ENCODE measurements at regions not wholly inside any gene's neighbourhood (a gene's known extent, or its start where the extent isn't known, plus 50 kb on each side); places are given as distances from the start of the nearest gene placed in this dataset.
"Not testable (repeated sequence)": the region's sequence is repeated elsewhere in the genome, so short reads cannot be mapped to it uniquely, and the experiment has no call there.

DNA sequence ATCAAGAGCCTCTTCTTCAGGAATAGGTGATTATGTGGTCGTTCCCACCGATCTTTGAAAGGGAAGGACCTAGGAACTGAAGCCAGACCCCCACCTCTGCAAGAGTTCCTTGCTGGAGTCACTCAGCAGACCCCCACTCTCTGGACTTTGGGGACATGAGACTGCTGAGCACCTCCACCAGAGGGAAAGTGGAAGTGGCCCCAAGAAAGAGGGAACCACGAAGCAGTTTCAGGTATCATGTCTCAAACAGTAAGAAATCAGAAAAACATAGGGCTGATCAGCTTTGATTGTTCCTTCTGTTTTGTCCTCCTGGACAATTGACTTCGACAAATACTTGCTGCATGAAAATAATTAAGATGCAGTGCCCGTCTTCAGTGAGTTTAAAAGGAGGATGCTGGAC is 84.2 kb upstream of the ADORA2B start:
- TF ChIP-seq, protein P1, sequence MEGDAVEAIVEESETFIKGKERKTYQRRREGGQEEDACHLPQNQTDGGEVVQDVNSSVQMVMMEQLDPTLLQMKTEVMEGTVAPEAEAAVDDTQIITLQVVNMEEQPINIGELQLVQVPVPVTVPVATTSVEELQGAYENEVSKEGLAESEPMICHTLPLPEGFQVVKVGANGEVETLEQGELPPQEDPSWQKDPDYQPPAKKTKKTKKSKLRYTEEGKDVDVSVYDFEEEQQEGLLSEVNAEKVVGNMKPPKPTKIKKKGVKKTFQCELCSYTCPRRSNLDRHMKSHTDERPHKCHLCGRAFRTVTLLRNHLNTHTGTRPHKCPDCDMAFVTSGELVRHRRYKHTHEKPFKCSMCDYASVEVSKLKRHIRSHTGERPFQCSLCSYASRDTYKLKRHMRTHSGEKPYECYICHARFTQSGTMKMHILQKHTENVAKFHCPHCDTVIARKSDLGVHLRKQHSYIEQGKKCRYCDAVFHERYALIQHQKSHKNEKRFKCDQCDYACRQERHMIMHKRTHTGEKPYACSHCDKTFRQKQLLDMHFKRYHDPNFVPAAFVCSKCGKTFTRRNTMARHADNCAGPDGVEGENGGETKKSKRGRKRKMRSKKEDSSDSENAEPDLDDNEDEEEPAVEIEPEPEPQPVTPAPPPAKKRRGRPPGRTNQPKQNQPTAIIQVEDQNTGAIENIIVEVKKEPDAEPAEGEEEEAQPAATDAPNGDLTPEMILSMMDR (IDR thresholded peaks at IDR 0.05; ENCODE audit: low read depth, low read length), result not testable (repeated sequence)
- not testable (repeated sequence) for TF ChIP-seq EZH2phosphoT487 (IDR thresholded peaks at IDR 0.05; ENCODE audit: low read depth)

Measured in OCI-LY3 (cell line).